Stomach (tissue), 4 donors: ENCODE measurements at regions not wholly inside any gene's neighbourhood (a gene's known extent, or its start where the extent isn't known, plus 50 kb on each side); places are given as distances from the start of the nearest gene placed in this dataset.

Source experiments
- CTCF ChIP-seq, 7 experiments: fragments of 450-650 bp in 4 of 7; fragments of 200-600 bp in 3 of 7; sonication (generic) in 3 of 7; IDR thresholded peaks; one replicate each; pipeline ENCODE4 v1.5.1; 2016 to 2019; ENCODE audit warnings: antibody characterized with exemption in 7 of 7, control low read depth in 2 of 7, mild to moderate bottlenecking in 1 of 7
- POLR2AphosphoS5 ChIP-seq, 3 donors: sonication (generic); formaldehyde crosslinking; IDR thresholded peaks; one replicate each; pipeline ENCODE4 v1.6.1; 2016; ENCODE audit warnings: antibody characterized with exemption in 3 of 3

GRCh38 chr17:13776027-13776551, 174.4 kb upstream of the HS3ST3A1 start:
- no peak for TF ChIP-seq CTCF (IDR thresholded peaks at IDR 0.05)
- no peak for TF ChIP-seq POLR2AphosphoS5 (IDR thresholded peaks at IDR 0.05)
